GM23248 (cell line): ENCODE measurements at regions not wholly inside any gene's neighbourhood (a gene's known extent, or its start where the extent isn't known, plus 50 kb on each side); places are given as distances from the start of the nearest gene placed in this dataset.

Experiments
- DNase-seq: peaks from one replicate; pipeline ENCODE4 v3.0.0-alpha.2; 2015
- H2AFZ ChIP-seq: fragments of 200-600 bp; sonication (generic); 2 replicates; pipeline ENCODE4 v1.6.1; 2016; ENCODE audit warnings: antibody characterized with exemption
- H3F3A ChIP-seq: fragments of 200-600 bp; sonication (generic); 2 replicates; pipeline ENCODE4 v1.6.1; 2016; ENCODE audit warnings: mild to moderate bottlenecking, antibody characterized with exemption, mixed run types; ENCODE audit not compliant: insufficient read depth
- H3K27ac ChIP-seq: fragments of 200-600 bp; sonication (generic); 2 replicates; pipeline ENCODE4 v1.5.1; 2016; ENCODE audit warnings: mild to moderate bottlenecking
- H3K27me3 ChIP-seq: fragments of 200-600 bp; sonication (generic); replicated peaks from 2 replicates; pipeline ENCODE4 v1.6.1; 2016; ENCODE audit warnings: mild to moderate bottlenecking; ENCODE audit not compliant: insufficient read depth
- H3K36me3 ChIP-seq: fragments of 200-600 bp; sonication (generic); 2 replicates; pipeline ENCODE4 v1.6.1; 2016; ENCODE audit warnings: low read depth, mild to moderate bottlenecking
- H3K4me1 ChIP-seq: fragments of 200-600 bp; sonication (generic); 2 replicates; pipeline ENCODE4 v1.6.1; 2016; ENCODE audit warnings: mild to moderate bottlenecking; ENCODE audit not compliant: insufficient read depth
- H3K4me2 ChIP-seq: fragments of 200-600 bp; sonication (generic); one replicate; pipeline ENCODE4 v1.6.1; 2016; ENCODE audit warnings: mild to moderate bottlenecking; ENCODE audit not compliant: unreplicated experiment
- H3K4me3 ChIP-seq: fragments of 200-600 bp; sonication (generic); 2 replicates; pipeline ENCODE4 v1.5.1; 2016; ENCODE audit warnings: mild to moderate bottlenecking
- H3K79me2 ChIP-seq: fragments of 200-600 bp; sonication (generic); 2 replicates; pipeline ENCODE4 v1.6.1; 2016; ENCODE audit warnings: mild to moderate bottlenecking; ENCODE audit not compliant: insufficient read depth
- H3K9ac ChIP-seq: fragments of 200-600 bp; sonication (generic); 2 replicates; pipeline ENCODE4 v1.6.1; 2016; ENCODE audit warnings: mild to moderate bottlenecking
- H3K9me2 ChIP-seq: fragments of 200-600 bp; sonication (generic); 2 replicates; pipeline ENCODE4 v1.6.1; 2016; ENCODE audit warnings: mixed run types, mild to moderate bottlenecking, moderate library complexity; ENCODE audit not compliant: insufficient read depth
- H3K9me3 ChIP-seq: fragments of 200-600 bp; sonication (generic); one replicate; pipeline ENCODE4 v1.6.1; 2017; ENCODE audit warnings: low read depth
- H4K20me1 ChIP-seq: fragments of 200-600 bp; sonication (generic); 2 replicates; pipeline ENCODE4 v1.6.0; 2016; ENCODE audit not compliant: insufficient read depth
- EZH2 ChIP-seq: fragments of 200-600 bp; sonication (generic); IDR thresholded peaks from 2 replicates; pipeline ENCODE4 v1.6.1; 2018; ENCODE audit warnings: antibody characterized with exemption, mild to moderate bottlenecking; ENCODE audit not compliant: insufficient read depth, poor library complexity, severe bottlenecking
- EZH2phosphoT487 ChIP-seq: fragments of 200-600 bp; sonication (generic); IDR thresholded peaks from 2 replicates; pipeline ENCODE4 v1.6.1; 2018; ENCODE audit warnings: antibody characterized with exemption, moderate library complexity, mild to moderate bottlenecking, low read depth; ENCODE audit not compliant: insufficient read depth
- WGBS, 2 experiments: methylation state at CpG; one replicate each; pipeline ENCODE4 v1.1.6; 2015 to 2017; ENCODE audit warnings: low lambda C conversion rate in 2 of 2, low coverage in 1 of 2; ENCODE audit errors: missing lambda C conversion rate in 2 of 2; 5-methylcytosine and 5-hydroxymethylcytosine counted together
- in situ Hi-C: fragments of 300-500 bp; cut with MboI; formaldehyde crosslinking; loops from 2 replicates; pipeline ENCODE4 v1.15.0; 2020

DNA sequence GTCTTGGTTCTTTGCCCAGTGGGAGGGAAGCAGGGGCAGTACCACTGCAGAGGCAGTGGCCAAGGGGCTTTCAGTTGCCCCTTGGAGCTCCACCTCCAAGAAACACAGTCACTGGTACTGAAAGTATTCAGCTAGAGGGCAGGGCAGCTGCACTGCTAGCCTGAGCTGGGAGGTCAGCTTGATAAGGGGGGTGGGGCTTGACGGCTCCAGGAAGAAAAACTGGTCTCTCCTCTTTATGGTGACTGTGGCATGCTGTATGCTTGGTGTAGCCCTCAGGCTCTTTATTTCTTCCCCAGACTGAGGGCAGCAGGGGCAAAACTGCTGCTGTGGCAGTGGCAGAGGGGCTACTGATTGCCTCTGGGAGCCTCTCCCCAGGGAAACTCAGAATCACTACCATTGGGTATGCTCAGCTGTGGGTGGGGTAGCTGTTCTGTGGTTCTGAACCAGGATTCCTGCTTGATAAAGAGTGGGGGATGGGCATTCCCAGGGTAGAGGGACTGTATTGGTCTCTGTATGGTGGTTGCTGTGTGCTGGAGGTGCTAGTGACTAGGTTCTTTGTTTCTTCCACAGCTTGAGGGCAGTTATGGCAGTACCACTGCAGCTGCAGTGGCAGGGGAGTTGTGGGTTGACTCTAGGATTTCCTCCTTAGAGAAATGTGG lies 134.6 kb upstream of the SCN7A start:
- Histone ChIP-seq H3F3A (no peaks in the 10 kb centered on the region), H3K4me2 (no peak overlapping the region), H3K79me2 (no peaks in the 10 kb centered on the region), H3K9me3 (peaks cover 4% of the 10 kb centered on the region), H3K9ac (no peak overlapping the region), H3K4me1 (no peaks in the 10 kb centered on the region), H4K20me1 (no peaks in the 10 kb centered on the region), H3K27ac (no peak overlapping the region), H3K9me2 (no peaks in the 10 kb centered on the region), H3K27me3 (no peaks in the 10 kb centered on the region), H3K4me3 (no peak overlapping the region), H2AFZ (no peak overlapping the region), H3K36me3 (no peaks in the 10 kb centered on the region)
- DNase-seq = no peak
- in situ Hi-C loops = no loop called here
- TF ChIP-seq EZH2phosphoT487 (no peak), EZH2 (no peak)
- 29 to 46% methylated on average over 1 of the region's 1 CpG for WGBS, 2 experiments

DNA sequence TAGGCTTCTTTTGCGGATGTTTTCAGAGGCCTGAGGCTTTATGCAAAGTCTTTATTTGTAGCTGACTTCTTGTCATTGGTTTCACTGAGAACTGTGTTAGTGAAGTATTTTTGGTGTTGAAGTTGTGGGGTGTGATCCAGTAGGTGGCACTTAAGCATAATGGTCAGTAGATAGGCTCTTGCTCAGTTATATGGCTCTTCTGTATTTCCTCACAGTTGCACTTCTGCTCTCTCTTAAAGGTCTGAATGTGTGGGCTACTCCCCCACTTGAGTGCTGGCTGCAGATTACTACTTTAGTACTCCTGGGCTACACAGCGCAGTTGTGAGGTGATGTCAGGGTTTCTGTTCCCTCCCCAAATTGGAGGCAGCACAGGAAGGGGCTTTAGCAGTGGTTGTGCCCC lies 133.8 kb upstream of the SCN7A start:
- no peaks in the 10 kb centered on the region for H3K36me3 ChIP-seq
- no peak overlapping the region for H3K27ac ChIP-seq
- in situ Hi-C loops = no loop called here
- H3K9ac ChIP-seq = no peak overlapping the region
- no peaks in the 10 kb centered on the region for H3K27me3 ChIP-seq
- peaks cover 4% of the 10 kb centered on the region for H3K9me3 ChIP-seq
- no peaks in the 10 kb centered on the region for H3K4me1 ChIP-seq
- no peak overlapping the region for H3K4me2 ChIP-seq
- no peaks in the 10 kb centered on the region for H3K9me2 ChIP-seq
- DNase-seq = no peak
- WGBS, 2 experiments = 71 to 75% methylated on average over 2 of the region's 2 CpGs
- no peak overlapping the region for H3K4me3 ChIP-seq
- TF ChIP-seq EZH2phosphoT487 = no peak
- no peak for TF ChIP-seq EZH2
- H2AFZ ChIP-seq = no peak overlapping the region
- no peaks in the 10 kb centered on the region for H4K20me1 ChIP-seq
- H3K79me2 ChIP-seq = no peaks in the 10 kb centered on the region
- no peaks in the 10 kb centered on the region for H3F3A ChIP-seq

DNA sequence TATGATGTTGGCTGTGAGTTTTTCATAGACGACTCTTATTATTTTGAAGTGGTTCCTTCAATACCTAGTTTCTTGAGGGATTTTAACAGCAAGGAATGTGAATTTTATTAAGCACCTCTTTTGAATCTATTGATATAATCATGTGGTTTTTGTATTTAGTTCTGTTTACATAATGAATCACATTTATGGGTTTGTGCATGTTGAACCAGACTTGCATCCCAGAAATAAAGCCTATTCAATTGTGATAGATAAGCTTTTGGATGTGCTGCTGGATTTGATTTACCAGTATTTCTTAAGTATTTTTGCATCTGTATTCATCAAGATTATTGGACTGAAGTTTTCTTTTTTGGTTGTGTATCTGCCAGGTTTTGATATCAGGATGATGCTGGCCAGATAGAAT lies 131.6 kb upstream of the SCN7A start:
- H3K9me3 ChIP-seq = peaks cover 4% of the 10 kb centered on the region
- TF ChIP-seq EZH2 (no peak), EZH2phosphoT487 (no peak)
- no peaks in the 10 kb centered on the region for H3F3A ChIP-seq
- no peak overlapping the region for H3K27ac ChIP-seq
- no peak for DNase-seq
- no peaks in the 10 kb centered on the region for H3K79me2 ChIP-seq
- no peaks in the 10 kb centered on the region for H3K4me1 ChIP-seq
- in situ Hi-C loops = no loop called here
- WGBS, 2 experiments = 53 to 76% methylated on average over 1 of the region's 1 CpG
- no peaks in the 10 kb centered on the region for H3K27me3 ChIP-seq
- H2AFZ ChIP-seq = no peak overlapping the region
- H3K4me2 ChIP-seq = no peak overlapping the region
- H3K9me2 ChIP-seq = no peaks in the 10 kb centered on the region
- no peaks in the 10 kb centered on the region for H3K36me3 ChIP-seq
- no peak overlapping the region for H3K4me3 ChIP-seq
- H3K9ac ChIP-seq = no peak overlapping the region
- H4K20me1 ChIP-seq = no peaks in the 10 kb centered on the region

GRCh38 chr2:166614503-166614902 lies 120.5 kb upstream of the SCN7A start:
- no peak overlapping the region for H2AFZ ChIP-seq
- no peaks in the 10 kb centered on the region for H3K79me2 ChIP-seq
- no peaks in the 10 kb centered on the region for H3K9me2 ChIP-seq
- no peaks in the 10 kb centered on the region for H3K9me3 ChIP-seq
- no peak overlapping the region for H3K27ac ChIP-seq
- DNase-seq = no peak
- H4K20me1 ChIP-seq = no peaks in the 10 kb centered on the region
- H3K4me2 ChIP-seq = no peak overlapping the region
- H3K4me3 ChIP-seq = no peak overlapping the region
- no peaks in the 10 kb centered on the region for H3F3A ChIP-seq
- no peaks in the 10 kb centered on the region for H3K4me1 ChIP-seq
- TF ChIP-seq EZH2phosphoT487 = no peak
- no peak for TF ChIP-seq EZH2
- in situ Hi-C loops = no loop called here
- H3K36me3 ChIP-seq = no peaks in the 10 kb centered on the region
- H3K27me3 ChIP-seq = no peaks in the 10 kb centered on the region
- no peak overlapping the region for H3K9ac ChIP-seq

GRCh38 chr2:166614029-166614428 lies 120.0 kb upstream of the SCN7A start:
- in situ Hi-C loops = no loop called here
- no peak overlapping the region for H3K4me2 ChIP-seq

More at GRCh38 chr2:166614029-166614428, 120.0 kb upstream of the SCN7A start:
- Histone ChIP-seq H2AFZ (no peak overlapping the region), H3K27ac (no peak overlapping the region), H3F3A (no peaks in the 10 kb centered on the region), H3K9me2 (no peaks in the 10 kb centered on the region), H3K36me3 (no peaks in the 10 kb centered on the region), H3K4me1 (no peaks in the 10 kb centered on the region), H3K4me3 (no peak overlapping the region), H4K20me1 (no peaks in the 10 kb centered on the region), H3K27me3 (no peaks in the 10 kb centered on the region), H3K79me2 (no peaks in the 10 kb centered on the region), H3K9ac (no peak overlapping the region), H3K9me3 (no peaks in the 10 kb centered on the region)
- 11 to 12% methylated on average over 4 of the region's 4 CpGs for WGBS, 2 experiments
- TF ChIP-seq EZH2 = no peak
- no peak for DNase-seq
